HEK293 (cell line): ENCODE measurements at regions not wholly inside any gene's neighbourhood (a gene's known extent, or its start where the extent isn't known, plus 50 kb on each side); places are given as distances from the start of the nearest gene placed in this dataset.

ENCODE experiments used
- SALL2 ChIP-seq: fragments of 450-650 bp; formaldehyde crosslinking; IDR thresholded peaks from 2 replicates; pipeline ENCODE4 v1.5.0; 2017; ENCODE audit warnings: missing biosample characterization, mild to moderate bottlenecking, missing genetic modification characterization, borderline replicate concordance
- SCRT2 ChIP-seq: fragments of 450-650 bp; formaldehyde crosslinking; IDR thresholded peaks from 2 replicates; pipeline ENCODE4 v1.5.1; 2016; ENCODE audit warnings: missing biosample characterization, missing genetic modification characterization
- TRIM28 ChIP-seq: IDR thresholded peaks from 2 replicates; pipeline ENCODE4 v1.6.1; 2011; ENCODE audit warnings: low read length, control low read depth, borderline replicate concordance
- ZBTB48 ChIP-seq: fragments of 450-650 bp; formaldehyde crosslinking; IDR thresholded peaks from 2 replicates; pipeline ENCODE4 v1.5.1; 2016; ENCODE audit warnings: missing biosample characterization, missing genetic modification characterization
- ZBTB8A ChIP-seq: fragments of 450-650 bp; formaldehyde crosslinking; IDR thresholded peaks from 2 replicates; pipeline ENCODE4 v1.5.1; 2016; ENCODE audit warnings: missing biosample characterization, missing genetic modification characterization
- ZFP3 ChIP-seq: fragments of 450-650 bp; formaldehyde crosslinking; IDR thresholded peaks from 2 replicates; pipeline ENCODE4 v1.5.1; 2016; ENCODE audit warnings: low read depth, missing biosample characterization, missing genetic modification characterization
- ZNF221 ChIP-seq: fragments of 450-650 bp; formaldehyde crosslinking; IDR thresholded peaks from 2 replicates; pipeline ENCODE4 v1.5.1; 2017; ENCODE audit warnings: missing biosample characterization, missing genetic modification characterization, borderline replicate concordance
- ZNF266 ChIP-seq: fragments of 450-650 bp; formaldehyde crosslinking; IDR thresholded peaks from 2 replicates; pipeline ENCODE4 v1.5.1; 2016; ENCODE audit warnings: missing biosample characterization, missing genetic modification characterization, low read depth
- ZNF354C ChIP-seq: fragments of 450-650 bp; formaldehyde crosslinking; IDR thresholded peaks from 2 replicates; pipeline ENCODE4 v1.5.1; 2016; ENCODE audit warnings: missing biosample characterization, missing genetic modification characterization, low read depth, borderline replicate concordance
- ZNF449 ChIP-seq: fragments of 450-650 bp; formaldehyde crosslinking; IDR thresholded peaks from 2 replicates; pipeline ENCODE4 v1.5.1; 2017; ENCODE audit warnings: missing biosample characterization, mild to moderate bottlenecking, missing genetic modification characterization, moderate library complexity
- ZNF473 ChIP-seq: fragments of 450-650 bp; formaldehyde crosslinking; IDR thresholded peaks from 2 replicates; pipeline ENCODE4 v1.5.1; 2017; ENCODE audit warnings: missing biosample characterization, missing genetic modification characterization
- ZNF555 ChIP-seq: fragments of 450-650 bp; formaldehyde crosslinking; conservative IDR thresholded peaks from 2 replicates; pipeline ENCODE4 v1.5.1; 2017; ENCODE audit warnings: missing biosample characterization, mild to moderate bottlenecking, missing genetic modification characterization, inconsistent platforms
- ZNF623 ChIP-seq: fragments of 450-650 bp; formaldehyde crosslinking; IDR thresholded peaks from 2 replicates; pipeline ENCODE4 v1.5.1; 2016; ENCODE audit warnings: missing biosample characterization, missing genetic modification characterization
- ZNF626 ChIP-seq: fragments of 450-650 bp; sonication (Bioruptor Pico); formaldehyde crosslinking; IDR thresholded peaks from 2 replicates; pipeline ENCODE4 v1.5.1; 2018; ENCODE audit warnings: missing biosample characterization, missing genetic modification characterization, inconsistent platforms
- ZNF639 ChIP-seq: fragments of 450-650 bp; formaldehyde crosslinking; IDR thresholded peaks from 2 replicates; pipeline ENCODE4 v1.5.1; 2016; ENCODE audit warnings: missing biosample characterization, missing genetic modification characterization
- ZNF660 ChIP-seq: fragments of 450-650 bp; IDR thresholded peaks from 2 replicates; pipeline ENCODE4 v1.5.1; 2018; ENCODE audit warnings: missing biosample characterization, mild to moderate bottlenecking, missing genetic modification characterization
- ZNF704 ChIP-seq: fragments of 450-650 bp; formaldehyde crosslinking; IDR thresholded peaks from 2 replicates; pipeline ENCODE4 v1.5.1; 2016; ENCODE audit warnings: missing biosample characterization, missing genetic modification characterization
- ZNF76 ChIP-seq: fragments of 450-650 bp; formaldehyde crosslinking; IDR thresholded peaks from 2 replicates; pipeline ENCODE4; 2016; ENCODE audit warnings: low read depth, missing biosample characterization, missing genetic modification characterization, borderline replicate concordance
- ZNF777 ChIP-seq: fragments of 450-650 bp; formaldehyde crosslinking; IDR thresholded peaks from 2 replicates; pipeline ENCODE4 v1.5.1; 2017; ENCODE audit warnings: missing biosample characterization, missing genetic modification characterization, borderline replicate concordance
- ZNF830 ChIP-seq: fragments of 450-650 bp; IDR thresholded peaks from 2 replicates; pipeline ENCODE4 v1.5.0; 2018; ENCODE audit warnings: missing biosample characterization, missing genetic modification characterization, low read depth, mild to moderate bottlenecking, moderate library complexity
- ZNF843 ChIP-seq: fragments of 450-650 bp; formaldehyde crosslinking; IDR thresholded peaks from 2 replicates; pipeline ENCODE4 v1.5.1; 2016; ENCODE audit warnings: missing biosample characterization, missing genetic modification characterization
- ZSCAN16 ChIP-seq: fragments of 450-650 bp; formaldehyde crosslinking; IDR thresholded peaks from 2 replicates; pipeline ENCODE4 v1.5.1; 2016; ENCODE audit warnings: missing biosample characterization, missing genetic modification characterization
- TF ChIP-seq, protein P1 (sequence below): fragments of 450-650 bp; formaldehyde crosslinking; IDR thresholded peaks from 2 replicates; pipeline ENCODE4 v1.5.1; 2016; ENCODE audit warnings: missing biosample characterization, missing genetic modification characterization
- TF ChIP-seq, protein P2 (sequence below): fragments of 450-650 bp; formaldehyde crosslinking; IDR thresholded peaks from 2 replicates; pipeline ENCODE4 v1.5.1; 2016; ENCODE audit warnings: missing biosample characterization, missing genetic modification characterization
- TF ChIP-seq, protein P3 (sequence below): fragments of 450-650 bp; formaldehyde crosslinking; IDR thresholded peaks from 2 replicates; pipeline ENCODE4 v1.5.1; 2017; ENCODE audit warnings: missing biosample characterization, missing genetic modification characterization
- TF ChIP-seq, protein P4 (sequence below): fragments of 450-650 bp; formaldehyde crosslinking; IDR thresholded peaks from 2 replicates; pipeline ENCODE4 v1.5.1; 2016; ENCODE audit warnings: missing biosample characterization, missing genetic modification characterization, borderline replicate concordance

DNA sequence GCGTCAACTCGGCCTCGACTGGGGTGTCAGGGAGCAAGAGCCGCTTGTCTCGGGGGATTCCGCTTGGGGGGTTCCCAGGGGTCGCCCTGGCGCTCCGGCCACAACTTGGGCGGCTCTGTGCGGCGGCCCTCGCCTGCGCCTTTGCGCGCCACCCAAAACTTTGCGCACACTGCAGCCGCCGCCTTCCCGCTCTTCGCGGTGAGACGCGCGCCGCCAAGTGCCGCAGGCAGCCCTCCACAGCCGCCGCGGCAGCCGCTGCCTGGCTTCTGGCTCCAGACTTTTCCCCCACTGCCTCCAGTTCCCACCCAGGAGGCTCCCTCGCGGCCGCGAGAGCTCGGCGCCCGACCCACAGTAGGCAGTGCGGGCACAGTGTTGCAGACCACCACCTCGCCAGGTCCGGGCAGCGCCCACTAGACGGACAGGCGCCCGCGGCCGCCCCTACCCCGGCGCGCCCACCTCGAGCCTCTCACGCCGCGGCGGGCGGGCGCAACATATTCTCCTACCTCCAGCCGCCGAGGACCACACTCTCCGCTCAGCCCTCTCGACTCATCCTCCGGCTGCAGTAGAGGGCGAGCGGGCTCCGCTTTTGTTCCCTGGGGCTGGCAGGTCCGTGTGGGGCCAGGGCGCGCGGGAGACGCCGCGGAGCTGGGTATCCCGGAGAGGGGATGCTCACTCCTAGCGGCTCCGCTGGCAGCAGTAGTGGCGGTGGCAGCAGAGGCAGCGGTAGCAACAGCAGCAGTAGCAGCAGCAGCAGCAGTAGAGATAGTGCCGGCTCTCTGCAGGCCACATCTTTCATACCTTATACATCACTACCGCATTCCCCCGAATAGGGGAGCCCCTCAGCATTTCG, 296.6 kb downstream of the OMA1 start (continued):
- TF ChIP-seq ZNF843 (tag by site-specific recombination) (no peak), ZNF555 (tag by site-specific recombination) (no peak), ZNF704 (tag by site-specific recombination) (no peak), ZNF354C (tag by site-specific recombination) (no peak), ZNF639 (no peak), ZNF76 (tag by site-specific recombination) (no peak), ZNF626 (no peak), ZNF777 (tag by site-specific recombination) (peak; percentile 67; the same call in 1 of the 2 replicates), ZNF266 (tag by site-specific recombination) (no peak), ZBTB8A (tag by site-specific recombination) (peak; percentile 75), ZSCAN16 (tag by site-specific recombination) (no peak), ZBTB48 (tag by site-specific recombination) (no peak; the same call in 1 of the 2 replicates), ZNF473 (tag by site-specific recombination) (no peak), ZNF623 (tag by site-specific recombination) (no peak), ZNF449 (tag by site-specific recombination) (no peak), SCRT2 (tag by site-specific recombination) (no peak), ZNF221 (tag by site-specific recombination) (no peak), TRIM28 (no peak), SALL2 (no peak), ZFP3 (tag by site-specific recombination) (no peak), ZNF660 (tag by site-specific recombination) (0 out of 2 replicates have a peak, but pooled peaks have one; percentile 45), ZNF830 (tag by site-specific recombination) (no peak)
- TF ChIP-seq, protein P1, sequence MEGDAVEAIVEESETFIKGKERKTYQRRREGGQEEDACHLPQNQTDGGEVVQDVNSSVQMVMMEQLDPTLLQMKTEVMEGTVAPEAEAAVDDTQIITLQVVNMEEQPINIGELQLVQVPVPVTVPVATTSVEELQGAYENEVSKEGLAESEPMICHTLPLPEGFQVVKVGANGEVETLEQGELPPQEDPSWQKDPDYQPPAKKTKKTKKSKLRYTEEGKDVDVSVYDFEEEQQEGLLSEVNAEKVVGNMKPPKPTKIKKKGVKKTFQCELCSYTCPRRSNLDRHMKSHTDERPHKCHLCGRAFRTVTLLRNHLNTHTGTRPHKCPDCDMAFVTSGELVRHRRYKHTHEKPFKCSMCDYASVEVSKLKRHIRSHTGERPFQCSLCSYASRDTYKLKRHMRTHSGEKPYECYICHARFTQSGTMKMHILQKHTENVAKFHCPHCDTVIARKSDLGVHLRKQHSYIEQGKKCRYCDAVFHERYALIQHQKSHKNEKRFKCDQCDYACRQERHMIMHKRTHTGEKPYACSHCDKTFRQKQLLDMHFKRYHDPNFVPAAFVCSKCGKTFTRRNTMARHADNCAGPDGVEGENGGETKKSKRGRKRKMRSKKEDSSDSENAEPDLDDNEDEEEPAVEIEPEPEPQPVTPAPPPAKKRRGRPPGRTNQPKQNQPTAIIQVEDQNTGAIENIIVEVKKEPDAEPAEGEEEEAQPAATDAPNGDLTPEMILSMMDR: peak; percentile 34; the same call in 1 of the 2 replicates
- TF ChIP-seq, protein P2, sequence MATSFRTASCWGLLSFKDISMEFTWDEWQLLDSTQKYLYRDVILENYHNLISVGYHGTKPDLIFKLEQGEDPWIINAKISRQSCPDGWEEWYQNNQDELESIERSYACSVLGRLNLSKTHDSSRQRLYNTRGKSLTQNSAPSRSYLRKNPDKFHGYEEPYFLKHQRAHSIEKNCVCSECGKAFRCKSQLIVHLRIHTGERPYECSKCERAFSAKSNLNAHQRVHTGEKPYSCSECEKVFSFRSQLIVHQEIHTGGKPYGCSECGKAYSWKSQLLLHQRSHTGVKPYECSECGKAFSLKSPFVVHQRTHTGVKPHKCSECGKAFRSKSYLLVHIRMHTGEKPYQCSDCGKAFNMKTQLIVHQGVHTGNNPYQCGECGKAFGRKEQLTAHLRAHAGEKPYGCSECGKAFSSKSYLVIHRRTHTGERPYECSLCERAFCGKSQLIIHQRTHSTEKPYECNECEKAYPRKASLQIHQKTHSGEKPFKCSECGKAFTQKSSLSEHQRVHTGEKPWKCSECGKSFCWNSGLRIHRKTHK (tag by site-specific recombination): no peak
- TF ChIP-seq, protein P3, sequence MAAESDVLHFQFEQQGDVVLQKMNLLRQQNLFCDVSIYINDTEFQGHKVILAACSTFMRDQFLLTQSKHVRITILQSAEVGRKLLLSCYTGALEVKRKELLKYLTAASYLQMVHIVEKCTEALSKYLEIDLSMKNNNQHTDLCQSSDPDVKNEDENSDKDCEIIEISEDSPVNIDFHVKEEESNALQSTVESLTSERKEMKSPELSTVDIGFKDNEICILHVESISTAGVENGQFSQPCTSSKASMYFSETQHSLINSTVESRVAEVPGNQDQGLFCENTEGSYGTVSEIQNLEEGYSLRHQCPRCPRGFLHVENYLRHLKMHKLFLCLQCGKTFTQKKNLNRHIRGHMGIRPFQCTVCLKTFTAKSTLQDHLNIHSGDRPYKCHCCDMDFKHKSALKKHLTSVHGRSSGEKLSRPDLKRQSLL (tag by site-specific recombination): 0 out of 2 replicates have a peak, but pooled peaks have one; percentile 49
- TF ChIP-seq, protein P4, sequence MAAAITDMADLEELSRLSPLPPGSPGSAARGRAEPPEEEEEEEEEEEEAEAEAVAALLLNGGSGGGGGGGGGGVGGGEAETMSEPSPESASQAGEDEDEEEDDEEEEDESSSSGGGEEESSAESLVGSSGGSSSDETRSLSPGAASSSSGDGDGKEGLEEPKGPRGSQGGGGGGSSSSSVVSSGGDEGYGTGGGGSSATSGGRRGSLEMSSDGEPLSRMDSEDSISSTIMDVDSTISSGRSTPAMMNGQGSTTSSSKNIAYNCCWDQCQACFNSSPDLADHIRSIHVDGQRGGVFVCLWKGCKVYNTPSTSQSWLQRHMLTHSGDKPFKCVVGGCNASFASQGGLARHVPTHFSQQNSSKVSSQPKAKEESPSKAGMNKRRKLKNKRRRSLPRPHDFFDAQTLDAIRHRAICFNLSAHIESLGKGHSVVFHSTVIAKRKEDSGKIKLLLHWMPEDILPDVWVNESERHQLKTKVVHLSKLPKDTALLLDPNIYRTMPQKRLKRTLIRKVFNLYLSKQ (tag by site-specific recombination): no peak
